B cell (primary cell): ENCODE measurements at regions not wholly inside any gene's neighbourhood (a gene's known extent, or its start where the extent isn't known, plus 50 kb on each side); places are given as distances from the start of the nearest gene placed in this dataset.
"Not testable (repeated sequence)": the region's sequence is repeated elsewhere in the genome, so short reads cannot be mapped to it uniquely, and the experiment has no call there.

Experiments
- ATAC-seq: fragments of 200-7000 bp; cut with Tn5 transposase; one replicate; pipeline ENCODE4 v1.10.0; 2021; ENCODE audit warnings: low read depth, mild to moderate bottlenecking, moderate number of reproducible peaks, moderate library complexity
- CTCF ChIA-PET: fragments of 350-600 bp; sonication (Branson Sonifier 250); formaldehyde crosslinking; loops from one replicate; lab custom pipeline; 2021; ENCODE audit warnings: antibody characterized with exemption, inconsistent platforms; lab: Charles Lee
- POLR2A ChIA-PET: fragments of 350-600 bp; sonication (Branson Sonifier 250); formaldehyde crosslinking; loops from one replicate; lab custom pipeline; 2021; ENCODE audit warnings: antibody characterized with exemption; lab: Charles Lee
- DNase-seq: peaks from one replicate; pipeline ENCODE4 v3.0.0; 2013
- H2AFZ ChIP-seq: 2 replicates; pipeline ENCODE4 v1.6.1; 2012; ENCODE audit warnings: mild to moderate bottlenecking, low read depth, low read length; ENCODE audit not compliant: insufficient read depth, poor library complexity, severe bottlenecking
- H3K27ac ChIP-seq, 2 donors: 1 replicate in 1 of 2; 2 replicates in 1 of 2; pipeline ENCODE4 v1.5.1; 2012 to 2013; ENCODE audit warnings: low read length in 2 of 2, mild to moderate bottlenecking in 2 of 2, moderate library complexity in 1 of 2
- H3K27me3 ChIP-seq, 4 experiments: fragments of 200-600 bp in 1 of 4; sonication (generic) in 1 of 4; replicated peaks in 1 of 4; 1 replicate in 2 of 4; 2 replicates in 2 of 4; pipeline versions ENCODE4 v1.6.1 to v1.7.0; 2013 to 2016; ENCODE audit warnings: low read length in 3 of 4, mild to moderate bottlenecking in 2 of 4, mixed read lengths in 1 of 4, moderate library complexity in 1 of 4; ENCODE audit not compliant: insufficient read depth in 4 of 4, control insufficient read depth in 3 of 4; ENCODE audit errors: control extremely low read depth in 1 of 4
- H3K36me3 ChIP-seq, 2 experiments: replicated peaks in 1 of 2; 1 replicate in 1 of 2; 2 replicates in 1 of 2; pipeline versions ENCODE4 v1.6.1 to v1.7.1; 2013; ENCODE audit warnings: low read length in 1 of 2; ENCODE audit not compliant: insufficient read depth in 2 of 2, control insufficient read depth in 1 of 2; ENCODE audit errors: control extremely low read depth in 1 of 2, extremely low read depth in 1 of 2
- H3K4me1 ChIP-seq, 2 donors: fragments of 200-600 bp in 1 of 2; sonication (generic) in 1 of 2; 1 replicate in 1 of 2; 2 replicates in 1 of 2; pipeline versions ENCODE4 v1.5.1 to v1.6.1; 2013 to 2017; ENCODE audit warnings: low read length in 2 of 2; ENCODE audit not compliant: control insufficient read depth in 2 of 2, insufficient read depth in 2 of 2
- H3K4me2 ChIP-seq: replicated peaks from 2 replicates; pipeline ENCODE3; 2012; ENCODE audit warnings: mild to moderate bottlenecking, low read depth, low read length; ENCODE audit not compliant: poor library complexity, severe bottlenecking
- H3K4me3 ChIP-seq, 5 experiments: fragments of 200-600 bp in 1 of 5; sonication (generic) in 1 of 5; 1 replicate in 3 of 5; 2 replicates in 2 of 5; pipeline versions ENCODE4 v1.5.1 to v1.7.0; 2011 to 2016; ENCODE audit warnings: low read length in 4 of 5, mild to moderate bottlenecking in 4 of 5, low read depth in 2 of 5, control low read depth in 1 of 5, moderate library complexity in 1 of 5; ENCODE audit not compliant: insufficient read depth in 1 of 5; ENCODE audit errors: control extremely low read depth in 1 of 5, extremely low read depth in 1 of 5
- H3K79me2 ChIP-seq: fragments of 200-600 bp; sonication (generic); one replicate; pipeline ENCODE4 v1.6.0; 2016; ENCODE audit warnings: low read length; ENCODE audit not compliant: control insufficient read depth, insufficient read depth
- H3K9ac ChIP-seq: fragments of 200-600 bp; sonication (generic); 2 replicates; pipeline ENCODE4 v1.6.1; 2017; ENCODE audit warnings: mild to moderate bottlenecking, low read length, moderate library complexity
- H3K9me3 ChIP-seq, 3 donors: one replicate each; pipeline versions ENCODE4 v1.6.1 to v1.7.1; 2013; ENCODE audit warnings: low read length in 2 of 3; ENCODE audit not compliant: control insufficient read depth in 2 of 3, insufficient read depth in 1 of 3; ENCODE audit errors: control extremely low read depth in 1 of 3
- H4K20me1 ChIP-seq: 2 replicates; pipeline ENCODE4 v1.6.0; 2012; ENCODE audit warnings: mild to moderate bottlenecking, low read length; ENCODE audit not compliant: insufficient read depth, control insufficient read depth, poor library complexity, severe bottlenecking
- H3K27ac Mint-ChIP-seq: one replicate; pipeline ENCODE4 v1.8.0; 2021; ENCODE audit warnings: mixed read lengths
- H3K27me3 Mint-ChIP-seq: one replicate; pipeline ENCODE4 v1.8.0; 2021; ENCODE audit warnings: mixed read lengths
- H3K4me1 Mint-ChIP-seq: one replicate; pipeline ENCODE4 v1.8.0; 2021; ENCODE audit warnings: mixed read lengths
- H3K4me3 Mint-ChIP-seq: one replicate; pipeline ENCODE4 v1.8.0; 2021; ENCODE audit warnings: mixed read lengths
- H3K9me3 Mint-ChIP-seq: one replicate; pipeline ENCODE4 v1.8.0; 2022; ENCODE audit warnings: mixed read lengths; ENCODE audit not compliant: insufficient read depth
- EZH2 ChIP-seq: IDR thresholded peaks from 2 replicates; pipeline ENCODE4 v1.6.1; 2012; ENCODE audit warnings: borderline replicate concordance, low read depth, mild to moderate bottlenecking, moderate library complexity, low read length; ENCODE audit not compliant: insufficient read depth, poor library complexity, severe bottlenecking
- WGBS: methylation state at CpG from one replicate; pipeline ENCODE4 v1.1.5; 2013; ENCODE audit warnings: missing lambda C conversion rate; ENCODE audit not compliant: insufficient coverage; 5-methylcytosine and 5-hydroxymethylcytosine counted together
- intact Hi-C: fragments of 100-400 bp; cut with micrococcal nuclease; formaldehyde crosslinking; loops from one replicate; pipeline ENCODE4 v1.10.0; 2022
- TF ChIP-seq, protein P1 (sequence below): fragments of 200-600 bp; IDR thresholded peaks from one replicate; pipeline ENCODE4 v1.8.0; 2022; ENCODE audit warnings: antibody characterized with exemption, mild to moderate bottlenecking

DNA sequence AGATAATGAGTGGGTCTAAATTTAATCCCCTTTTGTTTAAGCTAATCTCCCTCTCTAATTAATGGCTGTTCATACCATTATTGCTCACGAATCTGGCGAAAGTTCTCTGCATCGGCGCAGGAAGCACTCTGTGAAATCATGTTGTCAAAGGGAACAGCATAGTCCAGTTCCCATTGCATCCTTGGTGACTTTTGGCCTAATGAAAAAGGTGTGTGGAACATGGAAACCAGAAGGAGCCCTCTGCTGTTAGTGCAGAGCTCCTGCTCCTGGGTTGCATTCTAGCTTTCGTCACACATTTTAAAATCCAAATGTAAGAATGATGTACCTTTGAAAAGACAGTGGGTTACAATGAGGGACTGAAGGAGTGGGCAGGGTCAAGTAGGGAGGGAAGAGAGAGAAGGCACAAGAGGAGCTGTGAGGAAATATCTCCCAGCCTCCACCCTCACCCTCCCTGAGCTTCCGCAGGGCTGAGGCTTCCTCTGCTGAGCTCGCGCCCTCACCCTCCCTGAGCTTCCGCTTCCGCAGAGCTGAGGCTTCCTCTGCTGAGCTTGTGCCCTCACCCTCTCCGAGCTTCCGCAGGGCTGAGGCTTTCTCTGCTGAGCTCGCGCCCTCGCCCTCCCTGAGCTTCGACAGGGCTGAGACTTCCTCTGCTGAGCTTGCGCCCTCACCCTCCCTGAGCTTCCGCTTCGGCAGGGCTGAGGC lies 754.3 kb upstream of the TPTE start:
- intact Hi-C loops, H3K4me2 ChIP-seq, H3K27me3 ChIP-seq, H3K27ac Mint-ChIP-seq, H2AFZ ChIP-seq, H3K4me1 ChIP-seq, CTCF ChIA-PET, H3K9ac ChIP-seq, H3K36me3 ChIP-seq, H3K4me3 ChIP-seq, H3K9me3 Mint-ChIP-seq, H3K4me3 Mint-ChIP-seq, H4K20me1 ChIP-seq, H3K4me1 Mint-ChIP-seq, POLR2A ChIA-PET, H3K27ac ChIP-seq, H3K79me2 ChIP-seq, H3K27me3 Mint-ChIP-seq, ATAC-seq, DNase-seq: not testable (repeated sequence)
- WGBS, result 74% methylated on average over 18 of the region's 19 CpGs
- H3K9me3 ChIP-seq, result peaks cover 0 to 48% (median 16%) of the 10 kb centered on the region in 3 donors

DNA sequence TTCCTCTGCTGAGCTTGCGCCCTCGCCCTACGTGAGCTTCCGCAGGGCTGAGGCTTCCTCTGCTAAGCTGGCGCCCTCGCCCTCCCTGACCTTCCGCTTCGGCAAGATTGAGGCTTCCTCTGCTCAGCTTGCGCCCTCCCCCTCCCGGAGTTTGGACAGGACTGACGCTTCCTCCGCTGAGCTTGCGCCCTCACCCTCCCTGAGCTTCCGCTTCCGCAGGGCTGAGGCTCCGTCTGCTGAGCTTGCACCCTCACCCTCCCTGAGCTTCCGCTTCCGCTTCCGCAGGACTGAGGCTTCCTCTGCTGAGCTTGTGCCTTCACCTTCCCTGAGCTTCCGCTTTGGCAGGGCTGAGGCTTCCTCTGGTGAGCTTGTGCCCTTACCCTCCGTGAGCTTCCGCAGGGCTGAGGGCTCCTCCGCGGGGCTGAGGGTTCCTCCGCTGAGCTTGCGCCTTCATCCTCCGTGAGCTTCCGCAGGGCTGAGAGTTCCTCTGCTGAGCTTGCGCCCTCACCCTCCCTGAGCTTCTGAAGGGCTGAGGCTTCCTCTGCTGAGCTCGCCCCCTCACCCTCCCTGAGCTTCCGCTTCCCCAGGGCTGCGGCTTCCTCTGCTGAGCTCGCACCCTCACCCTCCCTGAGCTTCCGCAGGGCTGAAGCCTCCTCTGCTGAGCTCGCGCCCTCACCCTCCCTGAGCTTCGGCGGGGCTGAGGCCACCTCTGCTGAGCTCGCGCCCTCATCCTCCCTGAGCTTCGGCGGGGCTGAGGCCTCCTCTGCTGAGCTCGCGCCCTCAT lies 753.6 kb upstream of the TPTE start:
- no peaks in the 10 kb centered on the region for H3K27me3 ChIP-seq
- H3K9ac ChIP-seq, result no peak overlapping the region
- no peaks in the 10 kb centered on the region for H3K4me1 ChIP-seq
- H3K9me3 ChIP-seq, result peaks cover 0 to 51% (median 16%) of the 10 kb centered on the region in 3 donors
- no peak overlapping the region for H3K27ac ChIP-seq
- WGBS, result 74% methylated on average over 44 of the region's 44 CpGs
- DNase-seq, result no peak
- no peaks in the 10 kb centered on the region for H4K20me1 ChIP-seq
- H3K4me2 ChIP-seq, result no peak overlapping the region
- Mint-ChIP-seq H3K9me3 (no peaks in the 10 kb centered on the region), H3K27me3 (no peaks in the 10 kb centered on the region), H3K27ac (no peak overlapping the region), H3K4me3 (no peak overlapping the region), H3K4me1 (no peaks in the 10 kb centered on the region)
- H3K79me2 ChIP-seq, result no peaks in the 10 kb centered on the region
- ATAC-seq, result no peak
- intact Hi-C loops, result no loop called here
- TF ChIP-seq, protein P1, sequence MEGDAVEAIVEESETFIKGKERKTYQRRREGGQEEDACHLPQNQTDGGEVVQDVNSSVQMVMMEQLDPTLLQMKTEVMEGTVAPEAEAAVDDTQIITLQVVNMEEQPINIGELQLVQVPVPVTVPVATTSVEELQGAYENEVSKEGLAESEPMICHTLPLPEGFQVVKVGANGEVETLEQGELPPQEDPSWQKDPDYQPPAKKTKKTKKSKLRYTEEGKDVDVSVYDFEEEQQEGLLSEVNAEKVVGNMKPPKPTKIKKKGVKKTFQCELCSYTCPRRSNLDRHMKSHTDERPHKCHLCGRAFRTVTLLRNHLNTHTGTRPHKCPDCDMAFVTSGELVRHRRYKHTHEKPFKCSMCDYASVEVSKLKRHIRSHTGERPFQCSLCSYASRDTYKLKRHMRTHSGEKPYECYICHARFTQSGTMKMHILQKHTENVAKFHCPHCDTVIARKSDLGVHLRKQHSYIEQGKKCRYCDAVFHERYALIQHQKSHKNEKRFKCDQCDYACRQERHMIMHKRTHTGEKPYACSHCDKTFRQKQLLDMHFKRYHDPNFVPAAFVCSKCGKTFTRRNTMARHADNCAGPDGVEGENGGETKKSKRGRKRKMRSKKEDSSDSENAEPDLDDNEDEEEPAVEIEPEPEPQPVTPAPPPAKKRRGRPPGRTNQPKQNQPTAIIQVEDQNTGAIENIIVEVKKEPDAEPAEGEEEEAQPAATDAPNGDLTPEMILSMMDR, result no peak
- no peak for TF ChIP-seq EZH2
- H2AFZ ChIP-seq, result no peak overlapping the region
- ChIA-PET POLR2A (no interaction called here), CTCF (no interaction called here)
- no peaks in the 10 kb centered on the region for H3K36me3 ChIP-seq
- no peak overlapping the region for H3K4me3 ChIP-seq

DNA sequence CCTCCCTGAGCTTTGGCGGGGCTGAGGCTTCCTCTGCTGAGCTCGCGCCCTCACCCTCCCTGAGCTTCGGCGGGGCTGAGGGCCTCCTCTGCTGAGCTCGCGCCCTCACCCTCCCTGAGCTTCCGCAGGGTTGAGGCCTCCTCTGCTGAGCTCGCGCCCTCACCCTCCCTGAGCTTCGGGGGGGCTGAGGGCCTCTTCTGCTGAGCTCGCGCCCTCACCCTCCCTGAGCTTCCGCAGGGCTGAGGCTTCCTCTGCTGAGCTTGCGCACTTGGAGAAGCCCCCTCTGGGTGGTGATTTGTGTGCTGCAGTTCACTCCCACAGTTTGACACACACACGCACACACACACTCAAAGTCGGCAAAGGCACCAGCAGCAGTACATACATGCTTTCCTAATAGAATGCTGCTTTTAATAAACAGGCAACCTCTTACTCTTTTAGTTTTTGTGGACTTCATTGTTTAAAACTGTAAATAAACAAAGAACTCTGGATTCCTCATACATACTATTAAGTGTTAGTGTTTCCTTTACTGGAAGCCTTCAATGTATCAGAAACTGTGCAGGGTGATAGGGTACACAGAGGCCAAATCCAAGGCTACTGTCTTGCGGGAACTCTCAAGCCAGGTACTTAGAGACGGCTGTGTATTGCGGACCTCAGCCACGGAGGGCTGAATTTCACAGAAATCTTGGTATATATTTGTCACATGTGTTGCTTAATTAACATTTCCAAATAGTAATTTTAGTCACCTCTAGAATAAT lies 752.8 kb upstream of the TPTE start:
- H3K4me1 ChIP-seq, H3K4me3 Mint-ChIP-seq, ATAC-seq, H4K20me1 ChIP-seq, intact Hi-C loops, H3K36me3 ChIP-seq, H3K4me1 Mint-ChIP-seq, H3K27me3 ChIP-seq, H3K27ac Mint-ChIP-seq, H3K27me3 Mint-ChIP-seq, H3K9me3 Mint-ChIP-seq, H3K27ac ChIP-seq, H3K4me3 ChIP-seq, POLR2A ChIA-PET, H3K4me2 ChIP-seq, H2AFZ ChIP-seq, DNase-seq, H3K79me2 ChIP-seq, H3K9ac ChIP-seq, CTCF ChIA-PET: not testable (repeated sequence)
- 82% methylated on average over 16 of the region's 21 CpGs for WGBS
- peaks cover 0 to 54% (median 10%) of the 10 kb centered on the region in 3 donors for H3K9me3 ChIP-seq
